Keratinocyte (primary cell): ENCODE measurements at regions not wholly inside any gene's neighbourhood (a gene's known extent, or its start where the extent isn't known, plus 50 kb on each side); places are given as distances from the start of the nearest gene placed in this dataset.

Experiments
- DNase-seq: peaks from one replicate; pipeline ENCODE4 v3.0.0-alpha.2; 2011; ENCODE audit warnings: low read depth, missing footprints, low spot score
- FAIRE-seq: peaks from 2 replicates; lab custom pipeline; 2011; peaks lifted over from hg19 to GRCh38; lab: Jason Lieb, UNC
- H2AFZ ChIP-seq: 2 replicates; pipeline ENCODE4 v1.6.0; 2012; ENCODE audit warnings: low read length, control low read depth, inconsistent platforms; ENCODE audit not compliant: control insufficient read depth
- H3K27ac ChIP-seq: 2 replicates; pipeline ENCODE4 v1.5.1; 2011; ENCODE audit warnings: low read length; ENCODE audit not compliant: control insufficient read depth, insufficient read depth
- H3K27me3 ChIP-seq: 3 replicates; pipeline ENCODE4 v1.6.0; 2011; ENCODE audit warnings: low read length; ENCODE audit not compliant: control insufficient read depth, insufficient read depth; ENCODE audit errors: extremely low read depth
- H3K36me3 ChIP-seq, 2 experiments: 2 replicates in 1 of 2; 3 replicates in 1 of 2; pipeline ENCODE4 v1.5.1; 2011; ENCODE audit warnings: low read length in 2 of 2, mild to moderate bottlenecking in 1 of 2; ENCODE audit not compliant: control insufficient read depth in 2 of 2, insufficient read depth in 2 of 2; ENCODE audit errors: extremely low read depth in 1 of 2
- H3K4me1 ChIP-seq: 3 replicates; pipeline ENCODE4 v1.5.1; 2011; ENCODE audit warnings: low read length; ENCODE audit not compliant: control insufficient read depth, insufficient read depth; ENCODE audit errors: extremely low read depth
- H3K4me2 ChIP-seq: 3 replicates; pipeline ENCODE4 v1.6.0; 2011; ENCODE audit warnings: low read depth, low read length; ENCODE audit not compliant: control insufficient read depth, insufficient read depth; ENCODE audit errors: extremely low read depth
- H3K4me3 ChIP-seq, 3 experiments: fragments of 200-600 bp in 1 of 3; sonication (generic) in 1 of 3; 2 replicates in 2 of 3; 3 replicates in 1 of 3; pipeline ENCODE4 v1.5.1; 2011 to 2016; ENCODE audit warnings: low read length in 3 of 3, mild to moderate bottlenecking in 3 of 3, control low read depth in 2 of 3, inconsistent platforms in 1 of 3, low read depth in 1 of 3, mixed read lengths in 1 of 3, mixed run types in 1 of 3, moderate library complexity in 1 of 3; ENCODE audit not compliant: control insufficient read depth in 2 of 3, insufficient read depth in 2 of 3; ENCODE audit errors: extremely low read depth in 1 of 3
- H3K79me2 ChIP-seq: 2 replicates; pipeline ENCODE4 v1.6.0; 2012; ENCODE audit warnings: low read length; ENCODE audit not compliant: control insufficient read depth, insufficient read depth
- H3K9ac ChIP-seq: 3 replicates; pipeline ENCODE4 v1.6.0; 2011; ENCODE audit warnings: low read length; ENCODE audit not compliant: control insufficient read depth, insufficient read depth; ENCODE audit errors: extremely low read depth
- H3K9me1 ChIP-seq: 3 replicates; pipeline ENCODE4 v1.6.0; 2011; ENCODE audit warnings: low read length; ENCODE audit not compliant: control insufficient read depth, insufficient read depth; ENCODE audit errors: extremely low read depth
- H3K9me3 ChIP-seq: 2 replicates; pipeline ENCODE4 v1.5.1; 2012; ENCODE audit warnings: low read depth, low read length; ENCODE audit not compliant: control insufficient read depth
- H4K20me1 ChIP-seq: 3 replicates; pipeline ENCODE4 v1.6.0; 2011; ENCODE audit warnings: low read length; ENCODE audit not compliant: control insufficient read depth, insufficient read depth; ENCODE audit errors: extremely low read depth
- CTCF ChIP-seq, 3 experiments: IDR thresholded peaks in 1 of 3; conservative IDR thresholded peaks in 1 of 3; optimal IDR thresholded peaks in 1 of 3; 2 replicates in 2 of 3; 3 replicates in 1 of 3; pipeline versions ENCODE3 to v1.5.1; 2011; ENCODE audit warnings: low read length in 3 of 3, mild to moderate bottlenecking in 3 of 3, moderate library complexity in 2 of 3, control low read depth in 1 of 3, inconsistent platforms in 1 of 3; ENCODE audit not compliant: insufficient read depth in 2 of 3; ENCODE audit errors: extremely low read depth in 1 of 3
- EZH2 ChIP-seq: IDR thresholded peaks from one replicate; pipeline ENCODE4 v1.6.1; 2012; ENCODE audit warnings: inconsistent platforms, mild to moderate bottlenecking, low read length, moderate library complexity
- dilution Hi-C: fragments of 300-500 bp; cut with MboI; formaldehyde crosslinking; loops from one replicate; pipeline ENCODE4 v1.7.0; 2020; ENCODE audit warnings: low sequenced_read_pairs; ENCODE audit not compliant: extremely low pct_ligation_motif_present

GRCh38 chrX:86917959-86918358, 599.6 kb upstream of the KLHL4 start:
- Histone ChIP-seq H3K79me2 (no peaks in the 10 kb centered on the region), H2AFZ (no peak overlapping the region), H3K27me3 (no peaks in the 10 kb centered on the region), H3K4me2 (no peak overlapping the region), H4K20me1 (no peaks in the 10 kb centered on the region), H3K9me1 (no peaks in the 10 kb centered on the region), H3K36me3 (no peaks in the 10 kb centered on the region), H3K9ac (no peak overlapping the region), H3K4me1 (no peaks in the 10 kb centered on the region), H3K4me3 (no peak overlapping the region), H3K27ac (no peak overlapping the region), H3K9me3 (no peaks in the 10 kb centered on the region)
- TF ChIP-seq EZH2, result no peak
- TF ChIP-seq CTCF (optimal IDR thresholded peaks at IDR 0.05 in 1 of 3, IDR thresholded peaks at IDR 0.05 in 1 of 3, conservative IDR thresholded peaks at IDR 0.05 in 1 of 3; ENCODE audit: extremely low read depth in 1 of 3, insufficient read depth in 2 of 3, low read length in 3 of 3), result no peak
- dilution Hi-C loops, result no loop called here
- DNase-seq (no peak), FAIRE-seq (no peak)

- Histone ChIP-seq H3K27ac (no peak overlapping the region), H3K4me1 (no peaks in the 10 kb centered on the region), H3K4me3 (no peak overlapping the region), H3K27me3 (no peaks in the 10 kb centered on the region), H3K79me2 (no peaks in the 10 kb centered on the region), H2AFZ (no peak overlapping the region), H3K9me3 (no peaks in the 10 kb centered on the region), H3K36me3 (no peaks in the 10 kb centered on the region), H3K4me2 (no peak overlapping the region), H4K20me1 (no peaks in the 10 kb centered on the region), H3K9ac (no peak overlapping the region), H3K9me1 (no peaks in the 10 kb centered on the region)
- dilution Hi-C loops, result no loop called here
- TF ChIP-seq CTCF (optimal IDR thresholded peaks at IDR 0.05 in 1 of 3, IDR thresholded peaks at IDR 0.05 in 1 of 3, conservative IDR thresholded peaks at IDR 0.05 in 1 of 3; ENCODE audit: extremely low read depth in 1 of 3, insufficient read depth in 2 of 3, low read length in 3 of 3), result no peak
- DNase-seq (no peak), FAIRE-seq (no peak)
Observed at GRCh38 chrX:86930419-86930818, 587.2 kb upstream of the KLHL4 start.
